ENCODE measurements at regions not wholly inside any gene's neighbourhood (a gene's known extent, or its start where the extent isn't known, plus 50 kb on each side); places are given as distances from the start of the nearest gene placed in this dataset.
A peak's percentile ranks its signal among the peaks of the same experiment; 100 is the strongest.

GRCh38 chr11:109984634-109985289 is 108.4 kb upstream of the ZC3H12C start:
- H3K18ac ChIP-seq (ENCODE audit: low read depth in 1 of 2, low read length in 2 of 2), result no peak overlapping the region
- H2BK12ac ChIP-seq (ENCODE audit: low read length in 2 of 2), result no peak overlapping the region

GRCh38 chr11:109986488-109986887 is 106.7 kb upstream of the ZC3H12C start:
- Histone ChIP-seq H3K9me3 (ENCODE audit: control insufficient read depth, low read length) (no peaks in the 10 kb centered on the region), H4K91ac (ENCODE audit: low read length) (no peak overlapping the region), H3K36me3 (ENCODE audit: control insufficient read depth in 1 of 2, insufficient read depth in 2 of 2, low read depth in 1 of 2, low read length in 2 of 2) (no peaks in the 10 kb centered on the region), H3K9ac (ENCODE audit: low read length) (no peak overlapping the region), H2AK5ac (ENCODE audit: low read length, severe bottlenecking) (no peak overlapping the region), H3K18ac (ENCODE audit: low read depth in 1 of 2, low read length in 2 of 2) (no peak overlapping the region), H3K23ac (ENCODE audit: low read length in 2 of 2) (no peak overlapping the region), H3K4me1 (ENCODE audit: control insufficient read depth, insufficient read depth, low read depth, low read length) (no peaks in the 10 kb centered on the region), H3K4me3 (ENCODE audit: insufficient read depth in 1 of 2, low read depth in 1 of 2, low read length in 2 of 2) (no peak overlapping the region), H2BK12ac (ENCODE audit: low read length in 2 of 2) (no peak overlapping the region), H3K27me3 (ENCODE audit: control insufficient read depth in 1 of 2, insufficient read depth in 1 of 2, low read length in 2 of 2) (no peaks in the 10 kb centered on the region), H3K4ac (ENCODE audit: low read depth in 1 of 2, low read length in 2 of 2) (no peak overlapping the region), H4K8ac (ENCODE audit: low read length) (no peak overlapping the region), H3K14ac (ENCODE audit: low read length in 2 of 2) (no peak overlapping the region), H3K4me2 (ENCODE audit: low read length, poor library complexity, severe bottlenecking) (no peak overlapping the region), H3K27ac (ENCODE audit: low read length, poor library complexity, severe bottlenecking) (no peak overlapping the region), H3K79me1 (replicated peaks; ENCODE audit: low read length, poor library complexity, severe bottlenecking) (no peaks in the 10 kb centered on the region), H2BK15ac (ENCODE audit: low read depth, poor library complexity, severe bottlenecking) (no peak overlapping the region), H2BK5ac (ENCODE audit: low read depth, low read length, poor library complexity, severe bottlenecking) (no peak overlapping the region), H2BK120ac (ENCODE audit: low read depth, low read length) (no peak overlapping the region), H2AFZ (ENCODE audit: low read depth, low read length) (no peak overlapping the region)
- DNase-seq, result no peak
- WGBS, result no CpG with 5 or more reads among the region's 1 CpG

More at GRCh38 chr11:109984634-109985289, 108.4 kb upstream of the ZC3H12C start:
- no peak overlapping the region for H2BK120ac ChIP-seq (ENCODE audit: low read depth, low read length)
- no peaks in the 10 kb centered on the region for H3K79me1 ChIP-seq (replicated peaks; ENCODE audit: low read length, poor library complexity, severe bottlenecking)
- H3K36me3 ChIP-seq (ENCODE audit: control insufficient read depth in 1 of 2, insufficient read depth in 2 of 2, low read depth in 1 of 2, low read length in 2 of 2), result no peaks in the 10 kb centered on the region
- H3K4me3 ChIP-seq (ENCODE audit: insufficient read depth in 1 of 2, low read depth in 1 of 2, low read length in 2 of 2), result no peak overlapping the region
- DNase-seq, result no peak
- H3K23ac ChIP-seq (ENCODE audit: low read length in 2 of 2), result no peak overlapping the region
- H3K9ac ChIP-seq (ENCODE audit: low read length), result no peak overlapping the region
- H3K4me2 ChIP-seq (ENCODE audit: low read length, poor library complexity, severe bottlenecking), result no peak overlapping the region
- H2AK5ac ChIP-seq (ENCODE audit: low read length, severe bottlenecking), result no peak overlapping the region
- no peak overlapping the region for H3K27ac ChIP-seq (ENCODE audit: low read length, poor library complexity, severe bottlenecking)
- no peak overlapping the region for H3K4ac ChIP-seq (ENCODE audit: low read depth in 1 of 2, low read length in 2 of 2)
- no peak overlapping the region for H3K14ac ChIP-seq (ENCODE audit: low read length in 2 of 2)
- no peak overlapping the region for H2BK5ac ChIP-seq (ENCODE audit: low read depth, low read length, poor library complexity, severe bottlenecking)
- H2BK15ac ChIP-seq (ENCODE audit: low read depth, poor library complexity, severe bottlenecking), result no peak overlapping the region
- no peaks in the 10 kb centered on the region for H3K27me3 ChIP-seq (ENCODE audit: control insufficient read depth in 1 of 2, insufficient read depth in 1 of 2, low read length in 2 of 2)
- H3K9me3 ChIP-seq (ENCODE audit: control insufficient read depth, low read length), result no peaks in the 10 kb centered on the region
- WGBS, result 100% methylated on average over 4 of the region's 6 CpGs
- no peak overlapping the region for H4K91ac ChIP-seq (ENCODE audit: low read length)
- H4K8ac ChIP-seq (ENCODE audit: low read length), result no peak overlapping the region
- H3K4me1 ChIP-seq (ENCODE audit: control insufficient read depth, insufficient read depth, low read depth, low read length), result no peaks in the 10 kb centered on the region
- H2AFZ ChIP-seq (ENCODE audit: low read depth, low read length), result no peak overlapping the region

- Histone ChIP-seq H3K4me1 (ENCODE audit: control insufficient read depth, insufficient read depth, low read depth, low read length) (no peaks in the 10 kb centered on the region), H3K4me3 (ENCODE audit: insufficient read depth in 1 of 2, low read depth in 1 of 2, low read length in 2 of 2) (no peak overlapping the region), H3K27me3 (ENCODE audit: control insufficient read depth in 1 of 2, insufficient read depth in 1 of 2, low read length in 2 of 2) (no peaks in the 10 kb centered on the region), H2AFZ (ENCODE audit: low read depth, low read length) (no peak overlapping the region), H3K9me3 (ENCODE audit: control insufficient read depth, low read length) (no peaks in the 10 kb centered on the region), H2AK5ac (ENCODE audit: low read length, severe bottlenecking) (no peak overlapping the region), H3K14ac (ENCODE audit: low read length in 2 of 2) (no peak overlapping the region), H3K23ac (ENCODE audit: low read length in 2 of 2) (no peak overlapping the region), H2BK120ac (ENCODE audit: low read depth, low read length) (no peak overlapping the region), H2BK5ac (ENCODE audit: low read depth, low read length, poor library complexity, severe bottlenecking) (no peak overlapping the region), H2BK15ac (ENCODE audit: low read depth, poor library complexity, severe bottlenecking) (no peak overlapping the region), H3K36me3 (ENCODE audit: control insufficient read depth in 1 of 2, insufficient read depth in 2 of 2, low read depth in 1 of 2, low read length in 2 of 2) (no peaks in the 10 kb centered on the region), H3K27ac (ENCODE audit: low read length, poor library complexity, severe bottlenecking) (no peak overlapping the region), H2BK12ac (ENCODE audit: low read length in 2 of 2) (no peak overlapping the region), H3K4ac (ENCODE audit: low read depth in 1 of 2, low read length in 2 of 2) (no peak overlapping the region), H3K18ac (ENCODE audit: low read depth in 1 of 2, low read length in 2 of 2) (no peak overlapping the region), H3K4me2 (ENCODE audit: low read length, poor library complexity, severe bottlenecking) (no peak overlapping the region), H3K79me1 (replicated peaks; ENCODE audit: low read length, poor library complexity, severe bottlenecking) (no peaks in the 10 kb centered on the region), H4K91ac (ENCODE audit: low read length) (no peak overlapping the region), H4K8ac (ENCODE audit: low read length) (no peak overlapping the region), H3K9ac (ENCODE audit: low read length) (no peak overlapping the region)
- WGBS, result 100% methylated on average over 1 of the region's 1 CpG
- no peak for DNase-seq
Measured at GRCh38 chr11:109991835-109992234, 101.4 kb upstream of the ZC3H12C start.

GRCh38 chr11:109993786-109994185 is 99.4 kb upstream of the ZC3H12C start:
- Histone ChIP-seq H3K36me3 (ENCODE audit: control insufficient read depth in 1 of 2, insufficient read depth in 2 of 2, low read depth in 1 of 2, low read length in 2 of 2) (no peaks in the 10 kb centered on the region), H3K18ac (ENCODE audit: low read depth in 1 of 2, low read length in 2 of 2) (no peak overlapping the region), H3K23ac (ENCODE audit: low read length in 2 of 2) (no peak overlapping the region), H4K91ac (ENCODE audit: low read length) (no peak overlapping the region), H3K27ac (ENCODE audit: low read length, poor library complexity, severe bottlenecking) (no peak overlapping the region), H2BK5ac (ENCODE audit: low read depth, low read length, poor library complexity, severe bottlenecking) (no peak overlapping the region), H3K14ac (ENCODE audit: low read length in 2 of 2) (no peak overlapping the region), H3K4me1 (ENCODE audit: control insufficient read depth, insufficient read depth, low read depth, low read length) (no peaks in the 10 kb centered on the region), H3K27me3 (ENCODE audit: control insufficient read depth in 1 of 2, insufficient read depth in 1 of 2, low read length in 2 of 2) (no peaks in the 10 kb centered on the region), H3K79me1 (replicated peaks; ENCODE audit: low read length, poor library complexity, severe bottlenecking) (no peaks in the 10 kb centered on the region), H3K9ac (ENCODE audit: low read length) (no peak overlapping the region), H2BK15ac (ENCODE audit: low read depth, poor library complexity, severe bottlenecking) (no peak overlapping the region), H3K4me3 (ENCODE audit: insufficient read depth in 1 of 2, low read depth in 1 of 2, low read length in 2 of 2) (no peak overlapping the region), H2BK120ac (ENCODE audit: low read depth, low read length) (no peak overlapping the region), H2AFZ (ENCODE audit: low read depth, low read length) (no peak overlapping the region), H3K4me2 (ENCODE audit: low read length, poor library complexity, severe bottlenecking) (no peak overlapping the region), H3K9me3 (ENCODE audit: control insufficient read depth, low read length) (no peaks in the 10 kb centered on the region), H2BK12ac (ENCODE audit: low read length in 2 of 2) (no peak overlapping the region), H2AK5ac (ENCODE audit: low read length, severe bottlenecking) (no peak overlapping the region), H3K4ac (ENCODE audit: low read depth in 1 of 2, low read length in 2 of 2) (no peak overlapping the region), H4K8ac (ENCODE audit: low read length) (no peak overlapping the region)
- DNase-seq, result peak; percentile 28
- WGBS, result 92% methylated on average over 1 of the region's 1 CpG

All from mesenchymal stem cell (in vitro differentiated cells and primary cell).